DND-41 (cell line): ENCODE measurements at regions not wholly inside any gene's neighbourhood (a gene's known extent, or its start where the extent isn't known, plus 50 kb on each side); places are given as distances from the start of the nearest gene placed in this dataset.

Experiments used
- EZH2 ChIP-seq: IDR thresholded peaks from 3 replicates; pipeline ENCODE4 v1.6.1; 2012; ENCODE audit warnings: borderline replicate concordance, low read depth, mild to moderate bottlenecking, moderate library complexity, low read length, inconsistent platforms; ENCODE audit not compliant: severe bottlenecking
- TF ChIP-seq, protein P1 (sequence below): IDR thresholded peaks from 2 replicates; pipeline ENCODE4 v1.5.1; 2012; ENCODE audit warnings: borderline replicate concordance, low read length, moderate library complexity, mild to moderate bottlenecking; ENCODE audit not compliant: poor library complexity, severe bottlenecking; ENCODE audit errors: extremely low read depth

DNA sequence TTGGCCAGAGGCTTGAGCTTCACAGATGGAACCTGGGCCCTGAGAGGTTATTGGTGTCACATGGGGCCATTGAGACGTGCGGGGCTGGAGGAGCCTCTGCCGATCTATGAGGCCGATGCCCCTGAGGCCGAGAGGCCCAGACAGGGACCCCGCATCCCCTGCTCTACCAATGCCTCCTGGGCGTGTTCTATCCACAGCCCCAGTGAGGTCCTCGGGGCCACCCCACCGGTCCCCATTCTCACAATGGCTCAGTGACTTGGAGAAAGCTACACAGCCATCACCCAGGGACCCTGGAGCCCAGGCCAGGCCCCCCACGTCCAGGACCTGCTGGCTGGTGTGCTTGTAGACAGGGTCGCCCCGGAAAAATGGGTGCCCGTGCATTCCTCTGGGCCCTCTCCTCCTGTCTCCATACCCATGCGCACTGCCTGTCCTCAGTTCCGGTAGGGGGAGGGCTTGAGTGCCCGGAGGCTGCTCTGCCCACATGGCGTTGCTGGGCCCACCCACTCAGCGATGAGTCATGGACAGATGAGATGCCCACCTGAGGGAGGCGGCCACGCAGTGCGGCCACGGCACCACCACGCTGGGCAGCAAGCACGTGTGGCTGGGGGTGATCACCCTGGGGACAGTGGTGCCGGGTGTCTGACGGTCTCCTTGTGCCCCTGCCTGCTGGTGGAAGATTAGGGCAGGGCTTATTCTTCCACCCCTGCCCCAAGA, 1224.7 kb downstream of the BRD1 start:
- TF ChIP-seq, protein P1, sequence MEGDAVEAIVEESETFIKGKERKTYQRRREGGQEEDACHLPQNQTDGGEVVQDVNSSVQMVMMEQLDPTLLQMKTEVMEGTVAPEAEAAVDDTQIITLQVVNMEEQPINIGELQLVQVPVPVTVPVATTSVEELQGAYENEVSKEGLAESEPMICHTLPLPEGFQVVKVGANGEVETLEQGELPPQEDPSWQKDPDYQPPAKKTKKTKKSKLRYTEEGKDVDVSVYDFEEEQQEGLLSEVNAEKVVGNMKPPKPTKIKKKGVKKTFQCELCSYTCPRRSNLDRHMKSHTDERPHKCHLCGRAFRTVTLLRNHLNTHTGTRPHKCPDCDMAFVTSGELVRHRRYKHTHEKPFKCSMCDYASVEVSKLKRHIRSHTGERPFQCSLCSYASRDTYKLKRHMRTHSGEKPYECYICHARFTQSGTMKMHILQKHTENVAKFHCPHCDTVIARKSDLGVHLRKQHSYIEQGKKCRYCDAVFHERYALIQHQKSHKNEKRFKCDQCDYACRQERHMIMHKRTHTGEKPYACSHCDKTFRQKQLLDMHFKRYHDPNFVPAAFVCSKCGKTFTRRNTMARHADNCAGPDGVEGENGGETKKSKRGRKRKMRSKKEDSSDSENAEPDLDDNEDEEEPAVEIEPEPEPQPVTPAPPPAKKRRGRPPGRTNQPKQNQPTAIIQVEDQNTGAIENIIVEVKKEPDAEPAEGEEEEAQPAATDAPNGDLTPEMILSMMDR, result no peak
- no peak for TF ChIP-seq EZH2
